CMK (cell line): ENCODE measurements at regions not wholly inside any gene's neighbourhood (a gene's known extent, or its start where the extent isn't known, plus 50 kb on each side); places are given as distances from the start of the nearest gene placed in this dataset.
A peak's percentile ranks its signal among the peaks of the same experiment; 100 is the strongest.

Source experiments
- DNase-seq: peaks from one replicate; pipeline ENCODE4 v3.0.0-alpha.2; 2010; ENCODE audit warnings: low read depth

DNA sequence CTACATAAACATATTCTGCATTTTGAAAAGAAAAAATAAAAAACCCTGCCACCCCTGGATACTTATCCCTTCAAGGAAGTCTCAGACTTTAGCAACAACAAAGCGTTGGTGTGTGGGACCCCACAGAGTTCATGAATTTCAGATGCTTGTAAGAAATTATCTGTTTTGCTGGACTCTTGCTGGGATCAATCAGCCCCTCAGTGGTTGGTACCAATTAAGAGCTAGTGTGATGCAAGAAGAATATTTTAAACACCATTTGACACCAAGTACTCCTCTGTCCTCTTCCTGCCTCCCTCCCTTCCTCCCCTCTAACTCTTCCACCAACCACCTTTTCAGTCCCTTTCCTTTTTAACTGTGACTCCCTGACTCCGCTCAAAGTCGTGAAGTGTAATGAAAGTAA, 51.5 kb downstream of the SST start:
- no peak for DNase-seq

DNA sequence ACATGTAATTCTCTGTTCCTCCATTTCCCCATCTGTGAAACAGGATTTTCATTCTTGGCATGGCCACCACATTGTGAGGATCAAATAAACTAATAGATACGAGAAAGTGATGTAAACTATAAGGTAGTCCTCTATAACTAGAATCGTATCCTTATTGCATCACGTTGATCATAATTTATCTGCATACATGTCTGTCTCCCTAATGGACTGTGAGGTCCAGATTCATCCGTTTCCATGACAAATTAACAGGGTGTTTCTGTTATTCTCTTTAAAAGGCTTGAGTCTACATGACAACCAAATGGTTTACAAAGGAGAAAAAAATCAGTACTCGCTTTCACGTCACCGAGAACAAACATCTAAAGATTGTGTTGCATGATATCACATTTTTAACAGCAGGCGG, 53.0 kb downstream of the SST start:
- no peak for DNase-seq

- no peak for DNase-seq
These were observed 53.8 kb downstream of the SST start for GRCh38 chr3:187616307-187616972.

DNA sequence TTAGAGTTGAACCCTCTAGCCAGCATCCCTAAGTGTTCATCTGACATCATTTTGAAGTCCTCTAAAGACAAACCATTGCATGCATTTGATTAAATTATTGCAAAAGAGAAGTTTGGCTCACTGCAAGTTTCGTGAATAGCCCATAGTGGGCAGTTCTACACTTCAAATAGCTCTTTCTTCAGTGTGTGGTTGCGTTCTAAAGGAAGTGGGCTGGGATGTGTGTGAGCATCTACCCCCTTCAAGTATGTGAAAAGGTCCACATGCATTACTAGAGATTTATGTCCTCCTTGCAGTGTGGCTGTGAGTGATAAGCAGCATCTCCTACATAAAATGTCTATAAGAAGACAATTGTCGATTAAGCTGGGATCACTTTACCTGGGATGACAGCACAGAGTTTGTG, 54.6 kb downstream of the SST start:
- no peak for DNase-seq

- no peak for DNase-seq
These were observed 57.5 kb downstream of the SST start for GRCh38 chr3:187612656-187613055.

- DNase-seq: no peak
These were observed 59.1 kb downstream of the SST start for GRCh38 chr3:187610981-187611511.

- no peak for DNase-seq
These were observed 75.9 kb downstream of the SST start for GRCh38 chr3:187594272-187594671.

DNA sequence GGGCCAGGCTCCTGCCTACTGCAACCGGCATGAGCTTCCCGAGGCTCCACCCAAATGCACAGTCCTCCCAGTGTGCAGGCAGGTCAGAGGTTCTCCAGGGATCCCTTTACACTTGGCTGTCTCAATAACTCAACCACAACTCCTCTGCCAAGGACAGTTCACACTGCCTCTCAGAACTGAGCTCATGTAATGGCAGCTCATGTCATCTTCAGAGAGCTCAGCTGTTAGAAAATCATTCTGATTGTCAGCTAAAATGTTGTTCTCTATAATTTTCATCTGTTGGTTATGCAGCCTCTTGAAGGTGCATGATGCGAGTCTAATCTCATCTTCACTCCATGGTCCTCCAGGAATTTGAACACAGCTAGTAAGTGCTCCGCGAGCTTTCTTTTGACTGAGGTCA, 76.7 kb downstream of the SST start:
- no peak for DNase-seq

- DNase-seq: no peak
These were observed 79.2 kb downstream of the SST start for GRCh38 chr3:187590861-187591576.

GRCh38 chr3:187587076-187587475, 83.1 kb downstream of the SST start:
- peak; percentile 50 for DNase-seq

DNA sequence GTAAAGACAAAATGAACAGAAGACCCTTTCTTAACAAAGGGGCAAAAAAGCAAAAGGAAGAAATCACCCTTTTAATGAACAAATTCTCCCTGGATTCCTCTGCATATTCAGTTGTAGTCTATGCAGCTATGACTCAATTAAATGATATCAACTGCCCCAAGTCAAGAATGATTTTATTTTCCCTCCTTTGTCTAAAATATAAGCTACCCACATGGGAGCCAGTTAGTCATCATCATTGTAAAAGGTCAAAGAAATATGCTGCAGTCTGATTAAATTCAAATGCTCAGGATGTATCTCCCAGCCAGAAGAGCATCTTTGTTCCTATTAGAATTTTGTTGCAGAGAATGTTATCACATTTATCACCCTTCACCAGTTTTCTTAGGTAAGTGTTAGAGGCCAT, 84.0 kb downstream of the SST start:
- no peak for DNase-seq

- DNase-seq: no peak
These were observed 97.8 kb downstream of the SST start for GRCh38 chr3:187572441-187572840.

DNA sequence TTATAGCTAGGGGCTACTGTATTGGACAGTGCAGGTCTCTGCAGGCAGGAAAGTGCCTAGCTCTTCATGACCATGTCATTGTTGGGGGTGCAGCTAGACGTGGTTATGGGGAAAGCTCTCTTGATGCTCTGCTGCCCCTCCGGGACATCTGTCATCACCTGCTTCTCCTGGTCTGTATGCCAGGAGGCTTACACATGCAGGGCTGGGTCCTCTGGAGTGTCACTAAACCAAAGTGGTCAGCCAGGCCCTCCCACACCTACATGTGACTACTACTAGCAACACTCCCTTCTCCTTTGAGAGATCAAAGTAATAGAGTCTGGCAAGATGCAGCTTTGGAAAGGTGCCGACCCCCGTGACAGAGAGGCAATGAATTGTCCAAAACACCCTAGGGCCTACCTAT, 98.5 kb downstream of the SST start:
- DNase-seq: no peak

DNA sequence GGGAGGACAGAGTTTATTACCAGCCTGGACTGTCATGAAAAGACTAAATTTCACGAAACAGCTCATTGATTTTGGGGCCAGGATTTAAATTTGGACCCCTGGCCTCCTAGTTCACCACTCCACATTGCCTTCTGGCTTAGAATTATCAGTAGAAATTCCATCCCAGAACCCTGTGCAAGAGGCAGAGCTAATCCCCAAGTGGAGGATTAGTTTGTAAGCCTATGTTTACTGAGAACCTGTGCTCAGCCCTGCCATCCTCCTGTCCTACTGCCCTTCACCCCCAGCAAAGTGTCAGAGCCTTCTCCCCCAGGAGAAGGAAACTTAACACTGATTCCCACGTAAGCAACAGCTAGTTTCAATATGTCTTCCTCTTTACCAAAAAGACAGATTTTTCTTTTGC, 99.4 kb downstream of the SST start:
- DNase-seq: no peak

DNA sequence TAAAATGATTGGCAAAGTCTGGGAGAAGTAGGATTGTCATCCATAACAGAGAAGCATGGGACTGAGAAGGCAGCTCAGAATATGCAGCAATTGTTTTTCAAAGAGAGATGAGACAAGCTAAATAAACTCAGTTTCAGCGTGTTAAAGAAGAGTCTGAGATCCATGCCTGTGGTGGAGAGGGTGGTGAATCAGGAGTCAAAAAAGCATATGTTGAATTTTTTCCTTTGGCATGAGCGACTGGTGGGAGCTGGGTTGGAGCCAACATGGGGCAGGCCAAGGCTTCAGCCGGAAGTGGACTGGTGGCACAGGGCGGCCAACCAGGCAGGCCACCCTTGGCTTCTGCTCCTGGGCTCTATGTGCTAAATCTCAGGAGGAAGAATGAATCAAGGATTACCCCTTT, 102.0 kb downstream of the SST start:
- no peak for DNase-seq

DNA sequence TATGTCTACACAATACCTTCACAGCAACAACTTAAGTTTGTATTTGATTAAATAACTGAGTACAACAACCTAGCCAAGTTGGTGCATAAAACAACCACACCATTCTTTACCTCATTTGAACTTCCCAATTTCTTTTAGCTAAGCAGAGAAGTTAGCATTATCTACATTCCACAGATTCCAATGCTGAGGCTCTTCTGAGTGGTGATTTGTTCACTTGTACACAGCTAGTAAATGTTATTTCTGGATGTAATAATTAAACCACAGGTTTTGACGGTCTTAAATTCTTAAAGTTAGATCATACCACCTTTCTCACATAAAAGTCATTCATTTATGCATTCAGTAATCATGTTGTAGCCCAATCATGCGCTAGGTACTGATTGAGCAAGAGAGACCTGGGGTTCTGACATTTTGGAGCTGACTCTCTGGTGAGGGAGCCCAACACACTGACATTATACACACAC, 102.5 kb downstream of the SST start:
- no peak for DNase-seq

- no peak for DNase-seq
These were observed 103.2 kb downstream of the SST start for GRCh38 chr3:187567021-187567420.

- no peak for DNase-seq
These were observed 104.5 kb downstream of the SST start for GRCh38 chr3:187565701-187566100.

GRCh38 chr3:187558990-187559389, 111.2 kb downstream of the SST start:
- no peak for DNase-seq

- DNase-seq: no peak
These were observed 118.8 kb downstream of the SST start for GRCh38 chr3:187551416-187551815.

- no peak for DNase-seq
These were observed 119.7 kb downstream of the SST start for GRCh38 chr3:187550446-187550845.

DNA sequence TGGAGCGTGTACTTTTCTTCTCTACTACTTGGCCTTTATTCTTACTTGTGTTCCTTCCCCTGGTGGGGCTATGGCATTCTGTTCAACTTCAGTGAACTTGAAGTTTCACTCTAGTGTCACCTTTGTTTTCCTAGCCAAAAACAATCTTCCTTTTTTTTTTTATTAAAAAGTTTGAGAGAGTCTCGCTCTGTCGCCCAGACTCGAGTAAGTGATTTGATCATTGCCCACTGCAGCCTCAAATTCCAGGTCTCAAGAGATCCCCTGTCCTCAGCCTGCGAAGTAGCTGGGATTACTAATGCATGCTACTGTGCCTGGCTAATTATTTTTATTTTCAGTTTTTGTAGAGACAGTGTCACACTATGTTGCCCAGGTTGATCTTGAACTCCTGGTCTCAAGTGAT, 124.8 kb downstream of the SST start:
- no peak for DNase-seq

GRCh38 chr3:187544326-187544725, 125.9 kb downstream of the SST start:
- no peak for DNase-seq

DNA sequence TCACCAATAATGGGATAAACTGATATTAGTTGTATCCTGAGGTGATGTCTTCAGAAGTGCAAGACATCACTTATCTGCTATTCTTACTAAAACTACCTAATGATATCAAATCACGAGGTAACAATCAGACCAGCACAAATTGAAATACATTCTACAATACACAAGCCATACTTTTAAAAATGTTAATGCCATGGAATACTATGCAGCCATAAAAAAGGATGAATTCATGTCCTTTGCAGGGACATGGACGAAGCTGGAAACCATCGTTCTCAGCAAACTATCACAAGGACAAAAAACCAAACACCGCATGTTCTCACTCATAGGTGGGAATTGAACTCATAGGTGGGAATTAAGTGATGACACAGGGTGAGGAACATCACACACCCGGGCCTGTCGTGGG, 129.3 kb downstream of the SST start:
- DNase-seq: no peak
